ENCODE measurements at regions not wholly inside any gene's neighbourhood (a gene's known extent, or its start where the extent isn't known, plus 50 kb on each side); places are given as distances from the start of the nearest gene placed in this dataset.
A peak's percentile ranks its signal among the peaks of the same experiment; 100 is the strongest.

DNA sequence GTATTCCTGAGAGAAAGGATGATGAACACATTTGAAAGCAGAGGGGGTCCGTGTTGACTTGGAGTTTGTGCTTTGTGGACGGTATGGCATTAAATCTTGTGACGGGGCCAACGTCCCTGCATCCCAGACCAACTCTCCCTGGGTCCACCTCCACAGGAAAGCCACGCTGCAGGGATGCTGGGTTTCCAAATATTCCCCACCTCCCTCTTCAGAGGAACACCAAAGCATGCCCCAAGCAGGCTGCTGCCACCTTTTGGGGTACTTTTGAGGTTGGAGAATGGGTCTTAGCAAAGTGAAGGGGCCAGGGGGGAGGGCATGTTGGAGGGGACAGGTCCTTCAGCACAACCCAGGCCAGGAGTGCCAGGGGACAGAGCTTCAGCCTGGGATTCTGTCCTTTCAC lies 504.4 kb downstream of the TCERG1L start:
- H3K9me3 Mint-ChIP-seq = no peaks in the 10 kb centered on the region

More for the DNA sequence above, 504.4 kb downstream of the TCERG1L start:
- H4K91ac ChIP-seq (ENCODE audit: insufficient read length, low read depth, low read length) = no peak overlapping the region
- H3K18ac ChIP-seq (ENCODE audit: insufficient read length, low read depth, low read length) = no peak overlapping the region
- Mint-ChIP-seq H3K27ac (no peak overlapping the region), H3K4me3 (no peak overlapping the region), H3K27me3 (ENCODE audit: low read depth) (peaks cover 1% of the 10 kb centered on the region; the same call in 1 of the 2 replicates), H3K36me3 (ENCODE audit: insufficient read depth in 1 of 3, low read depth in 3 of 3) (no peaks in the 10 kb centered on the region), H3K4me1 (peaks cover 19 to 20% of the 10 kb centered on the region in 2 experiments)
- no peak overlapping the region for H3T11ph ChIP-seq (ENCODE audit: low read length)
- H3K4me2 ChIP-seq (ENCODE audit: insufficient read depth, insufficient read length, low read length) = no peak overlapping the region
- H3K56ac ChIP-seq (ENCODE audit: insufficient read length, low read depth, low read length) = no peak overlapping the region
- H3K9me3 ChIP-seq (ENCODE audit: control insufficient read depth, low read depth, low read length) = no peaks in the 10 kb centered on the region
- H2AK5ac ChIP-seq (ENCODE audit: insufficient read length, low read length) = no peak overlapping the region
- TF ChIP-seq, protein P1, sequence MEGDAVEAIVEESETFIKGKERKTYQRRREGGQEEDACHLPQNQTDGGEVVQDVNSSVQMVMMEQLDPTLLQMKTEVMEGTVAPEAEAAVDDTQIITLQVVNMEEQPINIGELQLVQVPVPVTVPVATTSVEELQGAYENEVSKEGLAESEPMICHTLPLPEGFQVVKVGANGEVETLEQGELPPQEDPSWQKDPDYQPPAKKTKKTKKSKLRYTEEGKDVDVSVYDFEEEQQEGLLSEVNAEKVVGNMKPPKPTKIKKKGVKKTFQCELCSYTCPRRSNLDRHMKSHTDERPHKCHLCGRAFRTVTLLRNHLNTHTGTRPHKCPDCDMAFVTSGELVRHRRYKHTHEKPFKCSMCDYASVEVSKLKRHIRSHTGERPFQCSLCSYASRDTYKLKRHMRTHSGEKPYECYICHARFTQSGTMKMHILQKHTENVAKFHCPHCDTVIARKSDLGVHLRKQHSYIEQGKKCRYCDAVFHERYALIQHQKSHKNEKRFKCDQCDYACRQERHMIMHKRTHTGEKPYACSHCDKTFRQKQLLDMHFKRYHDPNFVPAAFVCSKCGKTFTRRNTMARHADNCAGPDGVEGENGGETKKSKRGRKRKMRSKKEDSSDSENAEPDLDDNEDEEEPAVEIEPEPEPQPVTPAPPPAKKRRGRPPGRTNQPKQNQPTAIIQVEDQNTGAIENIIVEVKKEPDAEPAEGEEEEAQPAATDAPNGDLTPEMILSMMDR (conservative IDR thresholded peaks at IDR 0.05) = no peak
- peaks cover 3% of the 10 kb centered on the region for H4K20me1 ChIP-seq (ENCODE audit: control insufficient read depth, insufficient read depth, insufficient read length)
- peak; percentile 10 for DNase-seq
- H2BK120ac ChIP-seq (ENCODE audit: low read depth, low read length, poor library complexity, severe bottlenecking) = no peak overlapping the region
- H2BK15ac ChIP-seq (ENCODE audit: low read depth, low read length) = no peak overlapping the region
- no peak overlapping the region for H2BK20ac ChIP-seq (ENCODE audit: low read depth, low read length, poor library complexity, severe bottlenecking)
- no peaks in the 10 kb centered on the region for H3K23me2 ChIP-seq (ENCODE audit: insufficient read length, low read depth, low read length, poor library complexity, severe bottlenecking)
- H3K9ac ChIP-seq (ENCODE audit: extremely low read depth, insufficient read length, low read length) = no peak overlapping the region
- no peak overlapping the region for H3K4ac ChIP-seq (ENCODE audit: low read depth, low read length)
- WGBS (ENCODE audit: extremely low coverage, insufficient read length, low lambda C conversion rate) = no CpG with 5 or more reads among the region's 5 CpGs
- no peaks in the 10 kb centered on the region for H3K79me2 ChIP-seq (ENCODE audit: insufficient read depth, low read length)
- H2BK12ac ChIP-seq (ENCODE audit: insufficient read length, low read depth, low read length) = no peak overlapping the region
- no peaks in the 10 kb centered on the region for H3K4me1 ChIP-seq (ENCODE audit: insufficient read depth, low read length)
- H4K5ac ChIP-seq (ENCODE audit: insufficient read length, low read depth, low read length) = no peak overlapping the region
- H3K23ac ChIP-seq (ENCODE audit: insufficient read length, low read depth, low read length) = no peak overlapping the region
- no peaks in the 10 kb centered on the region for H3K27me3 ChIP-seq (ENCODE audit: insufficient read depth, low read length)
- H3K27ac ChIP-seq (ENCODE audit: insufficient read length, low read depth, low read length) = no peak overlapping the region
- no peak overlapping the region for H3K14ac ChIP-seq (ENCODE audit: insufficient read depth, low read length)
- no peak overlapping the region for H2BK5ac ChIP-seq (ENCODE audit: insufficient read length, low read length)
- H4K8ac ChIP-seq (replicated peaks; ENCODE audit: insufficient read length, low read depth, low read length) = no peak overlapping the region
- H3K79me1 ChIP-seq (ENCODE audit: insufficient read depth, low read depth, low read length, poor library complexity, severe bottlenecking) = no peaks in the 10 kb centered on the region
- no peak overlapping the region for H2AFZ ChIP-seq (ENCODE audit: low read length)

All from H9 (cell line).